Neural cell (in vitro differentiated cells): ENCODE measurements at regions not wholly inside any gene's neighbourhood (a gene's known extent, or its start where the extent isn't known, plus 50 kb on each side); places are given as distances from the start of the nearest gene placed in this dataset.

Source experiments
- H2AFZ ChIP-seq: fragments of 200-600, 300-800 bp; sonication (generic), shearing (Covaris generic); 2 replicates; pipeline ENCODE4 v1.6.0; 2014; ENCODE audit warnings: low read depth, mild to moderate bottlenecking, antibody characterized with exemption, low read length, moderate library complexity
- H3F3A ChIP-seq: fragments of 200-600 bp; shearing (Covaris generic); 2 replicates; pipeline ENCODE4 v1.6.1; 2016; ENCODE audit warnings: mild to moderate bottlenecking, moderate library complexity, mixed read lengths, antibody characterized with exemption, low read length; ENCODE audit not compliant: insufficient read depth, poor library complexity, severe bottlenecking
- H3K27ac ChIP-seq: fragments of 200-600, 300-800 bp; sonication (generic), shearing (Covaris generic); 2 replicates; pipeline ENCODE4 v1.5.1; 2014; ENCODE audit warnings: mild to moderate bottlenecking, low read length, moderate library complexity
- H3K27me3 ChIP-seq: fragments of 300-800, 200-600 bp; sonication (generic), shearing (Covaris generic); 2 replicates; pipeline ENCODE4 v1.6.0; 2014; ENCODE audit warnings: mild to moderate bottlenecking, low read depth, low read length, moderate library complexity; ENCODE audit not compliant: insufficient read depth
- H3K36me3 ChIP-seq: fragments of 300-800, 200-600 bp; sonication (generic), shearing (Covaris generic); 2 replicates; pipeline ENCODE4 v1.5.1; 2014; ENCODE audit warnings: mild to moderate bottlenecking, antibody characterized with exemption, low read length, moderate library complexity; ENCODE audit not compliant: insufficient read depth
- H3K4me2 ChIP-seq: fragments of 300-800, 200-600 bp; sonication (generic), shearing (Covaris generic); 2 replicates; pipeline ENCODE4 v1.6.0; 2014; ENCODE audit warnings: mild to moderate bottlenecking, low read length
- H3K4me3 ChIP-seq: fragments of 300-800, 200-600 bp; sonication (generic), shearing (Covaris generic); 2 replicates; pipeline ENCODE4 v1.5.1; 2014; ENCODE audit warnings: mild to moderate bottlenecking, low read length, moderate library complexity
- H3K79me2 ChIP-seq: fragments of 200-600 bp; shearing (Covaris generic); replicated peaks from 2 replicates; pipeline ENCODE4 v1.6.0; 2014; ENCODE audit warnings: mild to moderate bottlenecking, low read length, moderate library complexity; ENCODE audit not compliant: insufficient read depth
- H3K9ac ChIP-seq: fragments of 300-800, 200-600 bp; sonication (generic), shearing (Covaris generic); 2 replicates; pipeline ENCODE4 v1.6.1; 2016; ENCODE audit warnings: mild to moderate bottlenecking, low read length, mixed read lengths
- H3K9me2 ChIP-seq: fragments of 200-600 bp; shearing (Covaris generic); 2 replicates; pipeline ENCODE4 v1.6.1; 2016; ENCODE audit warnings: mild to moderate bottlenecking, low read length, mixed read lengths; ENCODE audit not compliant: insufficient read depth
- H3K9me3 ChIP-seq: fragments of 200-600, 300-800 bp; sonication (generic), shearing (Covaris generic); 2 replicates; pipeline ENCODE4 v1.6.1; 2016; ENCODE audit warnings: mild to moderate bottlenecking, mixed run types, low read length, moderate library complexity, mixed read lengths
- H4K20me1 ChIP-seq: fragments of 200-600 bp; shearing (Covaris generic); 2 replicates; pipeline ENCODE4 v1.6.1; 2016; ENCODE audit warnings: mild to moderate bottlenecking, mixed run types; ENCODE audit not compliant: insufficient read depth
- EP300 ChIP-seq: fragments of 450-650 bp; conservative IDR thresholded peaks from 2 replicates; pipeline ENCODE4 v1.6.1; 2014; ENCODE audit warnings: antibody characterized with exemption, mild to moderate bottlenecking, moderate library complexity; ENCODE audit not compliant: poor library complexity, severe bottlenecking
- EZH2 ChIP-seq: fragments of 200-600, 300-800 bp; shearing (Covaris generic), sonication (generic); IDR thresholded peaks from 2 replicates; pipeline ENCODE4 v1.6.1; 2014; ENCODE audit warnings: antibody characterized with exemption, low read length, borderline replicate concordance, mild to moderate bottlenecking; ENCODE audit not compliant: insufficient read depth, poor library complexity, severe bottlenecking
- MXI1 ChIP-seq: fragments of 450-650 bp; conservative IDR thresholded peaks from 2 replicates; pipeline ENCODE4 v1.6.1; 2014; ENCODE audit warnings: antibody characterized with exemption, mild to moderate bottlenecking; ENCODE audit not compliant: poor library complexity, severe bottlenecking
- POLR2AphosphoS5 ChIP-seq: IDR thresholded peaks from 2 replicates; pipeline ENCODE4 v1.6.1; 2012
- RAD21 ChIP-seq: fragments of 450-650 bp; conservative IDR thresholded peaks from 2 replicates; pipeline ENCODE4 v1.6.1; 2014; ENCODE audit warnings: antibody characterized with exemption, mild to moderate bottlenecking, moderate library complexity
- SMC3 ChIP-seq: fragments of 450-650 bp; conservative IDR thresholded peaks from 2 replicates; pipeline ENCODE4 v1.6.1; 2014; ENCODE audit warnings: antibody characterized with exemption, mild to moderate bottlenecking, moderate library complexity; ENCODE audit not compliant: poor library complexity
- TAF1 ChIP-seq: IDR thresholded peaks from 2 replicates; pipeline ENCODE4 v1.6.1; 2012; ENCODE audit warnings: low read depth
- TF ChIP-seq, protein P1 (sequence below): IDR thresholded peaks from 2 replicates; pipeline ENCODE4 v1.6.1; 2012; ENCODE audit warnings: borderline replicate concordance
- TF ChIP-seq, protein P2 (sequence below): fragments of 450-650 bp; IDR thresholded peaks from 2 replicates; pipeline ENCODE4 v1.5.1; 2014; ENCODE audit warnings: antibody characterized with exemption, mild to moderate bottlenecking, moderate library complexity; ENCODE audit not compliant: poor library complexity, severe bottlenecking

DNA sequence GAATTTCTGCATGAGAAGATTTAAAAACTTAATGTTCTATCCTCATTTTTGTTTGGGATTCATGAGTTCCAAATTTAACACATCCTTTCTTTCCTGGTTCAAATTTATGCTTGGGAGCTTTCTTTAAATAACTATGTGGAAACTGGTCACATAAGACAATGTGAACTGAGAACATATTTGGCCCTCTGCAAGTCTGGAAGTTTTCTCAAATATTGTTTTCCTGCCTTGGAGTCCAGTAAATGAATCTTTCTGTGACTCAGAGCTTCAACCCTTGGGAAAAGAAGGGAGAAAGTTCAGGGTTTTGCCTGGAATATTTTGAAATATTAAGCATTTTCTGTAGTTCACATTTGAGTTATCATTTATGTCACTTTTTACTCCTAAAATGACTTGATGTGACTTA is 559.0 kb upstream of the NRP1 start:
- Histone ChIP-seq H3F3A (no peaks in the 10 kb centered on the region), H3K36me3 (no peaks in the 10 kb centered on the region), H3K4me2 (no peak overlapping the region), H3K9me3 (no peaks in the 10 kb centered on the region), H3K79me2 (no peaks in the 10 kb centered on the region), H2AFZ (no peak overlapping the region), H3K9ac (no peak overlapping the region), H3K27ac (no peak overlapping the region), H3K27me3 (no peaks in the 10 kb centered on the region), H4K20me1 (no peaks in the 10 kb centered on the region), H3K4me3 (no peak overlapping the region), H3K9me2 (no peaks in the 10 kb centered on the region)
- TF ChIP-seq, protein P1, sequence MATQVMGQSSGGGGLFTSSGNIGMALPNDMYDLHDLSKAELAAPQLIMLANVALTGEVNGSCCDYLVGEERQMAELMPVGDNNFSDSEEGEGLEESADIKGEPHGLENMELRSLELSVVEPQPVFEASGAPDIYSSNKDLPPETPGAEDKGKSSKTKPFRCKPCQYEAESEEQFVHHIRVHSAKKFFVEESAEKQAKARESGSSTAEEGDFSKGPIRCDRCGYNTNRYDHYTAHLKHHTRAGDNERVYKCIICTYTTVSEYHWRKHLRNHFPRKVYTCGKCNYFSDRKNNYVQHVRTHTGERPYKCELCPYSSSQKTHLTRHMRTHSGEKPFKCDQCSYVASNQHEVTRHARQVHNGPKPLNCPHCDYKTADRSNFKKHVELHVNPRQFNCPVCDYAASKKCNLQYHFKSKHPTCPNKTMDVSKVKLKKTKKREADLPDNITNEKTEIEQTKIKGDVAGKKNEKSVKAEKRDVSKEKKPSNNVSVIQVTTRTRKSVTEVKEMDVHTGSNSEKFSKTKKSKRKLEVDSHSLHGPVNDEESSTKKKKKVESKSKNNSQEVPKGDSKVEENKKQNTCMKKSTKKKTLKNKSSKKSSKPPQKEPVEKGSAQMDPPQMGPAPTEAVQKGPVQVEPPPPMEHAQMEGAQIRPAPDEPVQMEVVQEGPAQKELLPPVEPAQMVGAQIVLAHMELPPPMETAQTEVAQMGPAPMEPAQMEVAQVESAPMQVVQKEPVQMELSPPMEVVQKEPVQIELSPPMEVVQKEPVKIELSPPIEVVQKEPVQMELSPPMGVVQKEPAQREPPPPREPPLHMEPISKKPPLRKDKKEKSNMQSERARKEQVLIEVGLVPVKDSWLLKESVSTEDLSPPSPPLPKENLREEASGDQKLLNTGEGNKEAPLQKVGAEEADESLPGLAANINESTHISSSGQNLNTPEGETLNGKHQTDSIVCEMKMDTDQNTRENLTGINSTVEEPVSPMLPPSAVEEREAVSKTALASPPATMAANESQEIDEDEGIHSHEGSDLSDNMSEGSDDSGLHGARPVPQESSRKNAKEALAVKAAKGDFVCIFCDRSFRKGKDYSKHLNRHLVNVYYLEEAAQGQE = no peak
- TF ChIP-seq TAF1 (no peak), MXI1 (no peak), POLR2AphosphoS5 (no peak), EZH2 (no peak), RAD21 (no peak), SMC3 (no peak), EP300 (no peak)
- TF ChIP-seq, protein P2, sequence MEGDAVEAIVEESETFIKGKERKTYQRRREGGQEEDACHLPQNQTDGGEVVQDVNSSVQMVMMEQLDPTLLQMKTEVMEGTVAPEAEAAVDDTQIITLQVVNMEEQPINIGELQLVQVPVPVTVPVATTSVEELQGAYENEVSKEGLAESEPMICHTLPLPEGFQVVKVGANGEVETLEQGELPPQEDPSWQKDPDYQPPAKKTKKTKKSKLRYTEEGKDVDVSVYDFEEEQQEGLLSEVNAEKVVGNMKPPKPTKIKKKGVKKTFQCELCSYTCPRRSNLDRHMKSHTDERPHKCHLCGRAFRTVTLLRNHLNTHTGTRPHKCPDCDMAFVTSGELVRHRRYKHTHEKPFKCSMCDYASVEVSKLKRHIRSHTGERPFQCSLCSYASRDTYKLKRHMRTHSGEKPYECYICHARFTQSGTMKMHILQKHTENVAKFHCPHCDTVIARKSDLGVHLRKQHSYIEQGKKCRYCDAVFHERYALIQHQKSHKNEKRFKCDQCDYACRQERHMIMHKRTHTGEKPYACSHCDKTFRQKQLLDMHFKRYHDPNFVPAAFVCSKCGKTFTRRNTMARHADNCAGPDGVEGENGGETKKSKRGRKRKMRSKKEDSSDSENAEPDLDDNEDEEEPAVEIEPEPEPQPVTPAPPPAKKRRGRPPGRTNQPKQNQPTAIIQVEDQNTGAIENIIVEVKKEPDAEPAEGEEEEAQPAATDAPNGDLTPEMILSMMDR = no peak

DNA sequence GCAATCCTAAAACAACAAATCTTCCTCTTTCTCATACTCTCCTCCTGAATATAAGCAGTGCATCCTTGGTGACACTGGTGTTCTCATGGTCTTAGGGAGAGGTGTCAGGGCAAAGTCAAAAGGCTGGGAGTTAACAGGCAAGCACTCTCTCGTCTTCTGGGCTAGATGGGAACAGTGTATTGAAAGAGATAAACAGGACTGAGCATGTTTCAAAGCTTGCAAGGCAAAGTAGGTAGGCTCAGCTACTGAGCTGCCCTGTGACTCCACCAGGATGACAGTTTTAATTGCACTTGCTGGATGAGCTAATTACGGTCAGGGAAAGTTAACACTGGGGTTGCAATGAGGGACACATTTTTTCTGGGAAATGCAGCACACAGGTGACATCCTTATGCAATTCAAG is 554.9 kb upstream of the NRP1 start:
- Histone ChIP-seq H3K79me2 (no peaks in the 10 kb centered on the region), H3K9ac (no peak overlapping the region), H4K20me1 (no peaks in the 10 kb centered on the region), H3K27ac (no peak overlapping the region), H3K36me3 (no peaks in the 10 kb centered on the region), H3K4me3 (no peak overlapping the region), H3K4me2 (no peak overlapping the region), H2AFZ (no peak overlapping the region), H3K27me3 (no peaks in the 10 kb centered on the region), H3K9me2 (no peaks in the 10 kb centered on the region), H3K9me3 (no peaks in the 10 kb centered on the region), H3F3A (no peaks in the 10 kb centered on the region)
- TF ChIP-seq EP300 (no peak), MXI1 (no peak), SMC3 (no peak), RAD21 (no peak), EZH2 (no peak), POLR2AphosphoS5 (no peak), TAF1 (no peak)
- TF ChIP-seq, protein P2 = no peak
- TF ChIP-seq, protein P1 = no peak
